HG02840 (cell line): ENCODE measurements at regions not wholly inside any gene's neighbourhood (a gene's known extent, or its start where the extent isn't known, plus 50 kb on each side); places are given as distances from the start of the nearest gene placed in this dataset.

Experiments used
- ATAC-seq: cut with Tn5 transposase; IDR thresholded peaks from one replicate; pipeline ENCODE4 v1.9.1; 2021; ENCODE audit warnings: mild to moderate bottlenecking, moderate library complexity, moderate number of reproducible peaks; ENCODE audit not compliant: unreplicated experiment, low FRiP score

DNA sequence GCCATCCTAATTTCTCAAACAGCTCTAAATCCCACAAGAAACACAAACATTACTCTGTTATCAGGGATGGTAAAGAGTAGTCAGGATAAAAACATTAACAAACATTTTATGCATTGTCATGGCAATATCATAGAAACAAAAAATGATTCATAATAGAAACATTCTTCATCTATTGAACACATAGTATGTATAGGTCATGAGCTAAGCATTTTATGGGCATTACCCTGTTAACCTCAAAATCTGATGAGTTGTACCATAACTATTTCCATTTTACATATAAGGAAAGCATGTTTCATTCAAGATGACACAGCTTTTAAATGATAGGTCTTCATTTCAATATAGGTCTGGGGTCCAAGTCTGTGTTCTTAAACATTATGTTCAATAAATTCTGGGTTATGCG is 344.9 kb downstream of the RND3 start:
- no peak for ATAC-seq

DNA sequence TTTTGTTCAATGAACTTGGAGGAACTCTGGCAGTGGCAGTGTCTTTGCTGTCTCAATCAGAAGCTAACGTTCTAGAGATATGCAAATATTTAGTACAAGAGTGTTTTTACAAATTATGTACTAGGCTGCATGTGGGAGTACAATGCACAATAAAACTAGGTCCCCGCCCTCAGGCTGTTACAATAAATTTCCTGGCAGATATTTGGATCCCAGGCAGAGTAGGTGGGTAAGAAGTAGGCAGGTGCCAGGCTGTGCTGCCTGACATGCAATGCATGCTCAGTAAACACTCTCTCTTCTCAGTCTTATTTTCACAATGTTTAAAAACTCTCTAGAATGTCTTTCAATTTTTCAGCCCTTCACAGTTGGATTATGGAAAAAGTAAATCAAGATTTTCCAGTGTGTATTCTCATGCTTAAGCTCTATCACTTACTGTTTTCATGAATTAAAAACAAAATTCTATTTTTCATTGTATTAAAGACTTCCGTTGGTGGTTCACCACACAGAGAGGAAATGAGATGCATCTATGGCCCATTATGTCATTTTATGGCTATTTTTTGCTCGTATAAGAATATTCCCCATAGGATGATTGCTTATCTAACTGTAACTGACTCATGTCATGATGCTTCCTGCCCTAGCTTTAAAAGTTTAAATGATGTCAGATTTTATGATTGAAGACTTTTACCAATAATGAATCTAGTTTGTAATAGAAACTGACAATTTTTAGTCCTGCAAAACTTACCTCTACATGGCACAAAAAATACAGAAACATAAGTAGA is 346.1 kb downstream of the RND3 start:
- no peak for ATAC-seq

DNA sequence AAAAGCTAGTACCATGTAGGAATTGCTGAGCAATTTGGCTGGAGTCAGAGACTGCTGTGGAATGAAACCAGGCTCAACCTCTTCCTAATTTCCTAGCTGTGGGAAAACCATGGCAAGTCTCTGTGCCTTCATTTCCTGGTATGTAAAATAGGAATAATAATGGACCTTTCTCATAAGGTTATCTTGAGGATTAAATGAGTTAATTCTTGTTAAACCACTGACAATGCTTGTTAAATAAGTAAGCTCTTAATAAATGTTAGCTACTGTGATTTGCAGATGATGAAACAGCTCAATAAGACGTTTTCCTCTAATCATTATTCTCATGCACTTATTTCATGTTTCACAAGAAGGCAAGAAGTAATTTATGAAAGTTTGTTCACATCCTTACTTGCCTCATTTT is 346.7 kb downstream of the RND3 start:
- ATAC-seq, result no peak

- no peak for ATAC-seq
Measured at GRCh38 chr2:150138587-150138986, 348.9 kb downstream of the RND3 start.

DNA sequence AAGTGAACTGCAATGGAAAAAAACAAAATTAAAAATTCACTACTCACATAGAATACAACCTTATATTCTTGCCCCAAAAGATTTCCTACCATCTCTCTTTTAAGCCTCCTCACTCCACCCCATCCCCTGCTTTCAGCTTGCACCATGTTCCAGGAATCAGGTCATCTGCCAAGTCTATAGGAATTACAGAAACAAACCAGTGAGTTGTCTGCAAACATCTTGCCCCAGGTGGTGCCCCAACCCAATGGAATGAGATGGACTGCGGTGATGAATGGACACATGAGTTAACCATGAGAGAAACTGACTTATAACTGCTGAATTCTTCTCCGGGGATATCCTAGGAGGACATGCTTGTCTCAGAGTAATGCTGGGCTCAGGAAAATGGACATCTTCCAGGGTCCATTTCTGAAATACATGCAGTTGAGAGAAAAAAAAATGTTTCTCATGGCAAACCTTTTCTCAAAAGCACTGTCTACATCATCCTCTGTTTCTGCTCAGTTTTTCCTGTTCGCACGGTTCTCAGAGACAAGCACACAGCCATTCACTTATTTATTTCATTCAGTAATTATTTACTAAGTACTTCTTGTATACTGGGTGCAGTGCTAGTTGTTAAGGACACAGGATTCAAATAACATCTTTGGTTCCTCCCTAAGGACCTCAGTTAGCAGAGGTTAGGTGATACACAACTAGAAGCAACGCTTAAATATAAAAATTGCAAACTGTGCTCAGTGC is 350.0 kb downstream of the RND3 start:
- ATAC-seq, result no peak

- ATAC-seq, result no peak
Measured at GRCh38 chr2:150136893-150137292, 350.6 kb downstream of the RND3 start.

- no peak for ATAC-seq
Measured at GRCh38 chr2:150136401-150136800, 351.1 kb downstream of the RND3 start.

GRCh38 chr2:150135223-150135883 is 352.1 kb downstream of the RND3 start:
- no peak for ATAC-seq

- no peak for ATAC-seq
Measured at GRCh38 chr2:150134223-150134857, 353.1 kb downstream of the RND3 start.

DNA sequence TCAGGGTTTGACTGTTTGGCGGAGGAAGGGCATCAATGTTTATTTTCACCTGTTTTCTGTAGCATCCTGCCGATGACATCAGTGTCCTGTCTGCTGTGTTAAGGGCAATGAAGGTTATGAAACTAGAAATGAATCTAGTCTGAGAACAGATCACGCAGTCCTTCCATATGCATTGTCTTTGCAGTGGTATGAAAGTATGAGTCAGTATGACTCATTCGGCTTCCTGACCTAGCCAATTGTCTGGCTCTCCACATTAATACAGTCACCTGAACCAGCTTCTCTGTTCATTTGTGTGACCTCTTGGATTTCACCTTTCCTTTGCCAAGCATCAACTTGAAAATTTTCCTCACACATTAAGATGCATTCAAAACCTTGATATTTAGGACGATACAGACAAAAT is 353.8 kb downstream of the RND3 start:
- ATAC-seq, result no peak

DNA sequence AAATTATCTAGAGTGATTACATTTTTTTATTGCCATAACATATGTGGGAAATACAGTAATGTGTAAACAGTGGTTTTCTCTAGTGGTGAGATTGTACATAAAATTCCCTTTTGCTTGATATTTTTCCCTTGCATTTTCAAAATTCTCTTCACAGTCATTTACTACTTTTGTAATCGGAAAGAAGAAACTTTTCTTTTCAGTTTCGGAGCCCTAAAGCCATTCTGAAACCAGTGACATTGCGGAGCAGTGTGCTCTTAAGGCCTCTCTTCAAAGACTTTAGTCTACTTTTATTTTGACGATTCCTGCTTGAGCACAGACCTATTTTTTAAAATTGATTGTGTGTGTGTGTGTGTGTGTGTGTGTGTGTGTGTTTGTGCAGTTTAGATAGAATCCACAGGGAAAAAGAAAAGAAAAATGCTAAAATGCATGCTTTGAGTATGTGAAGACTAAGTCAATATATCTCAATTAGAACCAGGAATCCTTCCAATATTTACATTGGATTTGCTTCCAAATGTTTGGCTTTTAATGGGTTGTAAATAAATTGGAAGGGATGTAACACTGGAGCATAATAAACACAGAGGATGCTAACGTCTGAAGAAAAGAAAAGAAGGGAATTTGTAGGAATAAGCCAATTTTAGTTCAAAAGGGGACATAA is 357.4 kb downstream of the RND3 start:
- ATAC-seq, result no peak

DNA sequence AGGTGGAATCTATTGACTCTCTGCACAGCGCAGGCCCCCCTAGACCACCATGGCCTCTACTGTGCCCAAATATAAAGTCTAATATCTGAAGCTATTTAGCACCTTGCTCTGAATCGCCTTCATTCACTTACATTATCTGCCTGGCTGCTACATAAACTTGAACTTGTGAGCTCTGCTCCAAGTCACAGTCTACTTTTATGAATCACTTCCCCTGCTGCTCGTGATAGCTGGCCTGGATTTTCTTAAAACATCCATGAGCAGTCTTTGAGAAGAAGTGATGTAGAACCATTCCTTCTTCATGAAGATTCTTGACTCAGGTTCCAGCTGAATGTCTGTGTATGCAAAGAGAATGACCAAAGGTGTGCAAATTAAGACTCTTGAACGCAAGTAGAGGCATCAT is 359.5 kb downstream of the RND3 start:
- ATAC-seq, result no peak

DNA sequence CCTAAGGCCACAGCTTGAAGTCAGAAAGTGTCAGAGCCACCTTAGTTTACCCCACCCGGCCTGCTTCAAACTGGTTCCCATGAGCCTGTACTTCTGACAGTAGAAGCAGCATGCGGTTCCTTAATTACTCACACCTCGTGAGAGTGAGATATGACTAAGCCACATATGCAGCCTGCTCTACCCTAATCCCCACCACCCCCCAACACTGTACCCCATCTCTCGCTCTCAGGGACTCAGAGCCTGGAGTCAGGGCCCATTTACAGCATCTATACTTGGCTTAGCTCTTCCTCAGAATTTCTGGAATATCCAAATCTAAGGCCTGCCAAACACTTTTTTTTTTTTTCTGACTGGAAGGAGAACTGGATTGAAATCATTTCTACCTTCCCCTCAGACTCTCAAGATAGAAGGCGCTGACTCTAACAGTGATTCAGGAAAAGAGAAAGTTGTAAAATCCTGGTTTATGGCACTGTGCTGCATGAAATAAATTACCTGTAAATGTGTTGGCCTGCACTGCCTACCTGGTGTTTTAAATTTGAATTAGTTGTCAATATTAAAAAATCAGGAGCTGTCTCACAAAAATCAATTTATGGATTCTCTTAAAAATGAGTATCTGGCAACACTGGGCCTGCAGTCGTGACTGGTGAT is 360.0 kb downstream of the RND3 start:
- no peak for ATAC-seq

DNA sequence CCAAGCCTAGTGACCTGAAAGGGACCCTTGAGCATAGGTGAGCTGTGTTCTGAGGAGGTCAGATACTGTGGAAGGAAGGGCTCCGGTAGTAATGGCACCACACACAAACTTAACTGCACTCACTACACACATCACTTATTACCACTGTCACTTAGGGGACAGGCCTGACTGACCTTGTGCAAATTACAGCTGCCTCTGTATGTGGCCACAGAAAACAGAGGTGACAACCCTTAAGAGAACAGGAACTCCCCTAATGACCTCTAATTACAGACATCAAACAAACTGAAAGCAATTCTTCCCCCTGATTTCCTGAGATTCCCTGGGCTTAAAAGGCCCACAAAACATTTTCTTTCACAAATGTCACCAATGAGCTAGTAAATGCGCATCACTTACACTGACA is 360.6 kb downstream of the RND3 start:
- ATAC-seq, result no peak

DNA sequence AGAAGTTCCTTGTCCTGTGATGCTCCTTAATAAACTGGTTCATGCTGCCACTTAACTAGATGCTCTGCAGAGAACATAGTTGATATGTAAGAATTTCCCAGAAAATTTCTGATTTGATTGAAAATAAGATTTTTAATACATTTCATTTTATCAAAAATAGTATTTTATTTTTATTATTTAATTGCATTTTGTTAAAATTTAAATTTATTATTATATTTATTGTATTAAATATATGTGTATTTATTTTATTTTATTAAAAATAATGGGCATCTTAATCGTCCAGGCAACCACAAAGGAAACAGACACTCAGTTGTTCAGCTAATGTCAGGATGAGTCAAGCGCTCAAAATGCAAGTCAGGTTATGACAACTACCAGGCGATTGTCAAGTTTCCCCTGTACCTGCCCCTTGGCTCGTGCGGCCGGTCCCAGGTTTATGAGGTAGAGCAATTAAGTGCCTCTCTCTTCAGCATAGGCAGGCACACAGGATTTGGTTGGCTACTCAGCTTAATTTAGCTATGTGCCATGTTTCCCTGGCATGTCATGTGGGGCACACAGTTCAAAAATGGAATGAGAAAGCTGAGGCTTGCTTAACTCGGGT is 361.2 kb downstream of the RND3 start:
- ATAC-seq, result no peak

GRCh38 chr2:150125708-150126107 is 361.8 kb downstream of the RND3 start:
- ATAC-seq, result no peak

- ATAC-seq, result no peak
Measured at GRCh38 chr2:150125188-150125587, 362.3 kb downstream of the RND3 start.

GRCh38 chr2:150124739-150125138 is 362.7 kb downstream of the RND3 start:
- no peak for ATAC-seq

DNA sequence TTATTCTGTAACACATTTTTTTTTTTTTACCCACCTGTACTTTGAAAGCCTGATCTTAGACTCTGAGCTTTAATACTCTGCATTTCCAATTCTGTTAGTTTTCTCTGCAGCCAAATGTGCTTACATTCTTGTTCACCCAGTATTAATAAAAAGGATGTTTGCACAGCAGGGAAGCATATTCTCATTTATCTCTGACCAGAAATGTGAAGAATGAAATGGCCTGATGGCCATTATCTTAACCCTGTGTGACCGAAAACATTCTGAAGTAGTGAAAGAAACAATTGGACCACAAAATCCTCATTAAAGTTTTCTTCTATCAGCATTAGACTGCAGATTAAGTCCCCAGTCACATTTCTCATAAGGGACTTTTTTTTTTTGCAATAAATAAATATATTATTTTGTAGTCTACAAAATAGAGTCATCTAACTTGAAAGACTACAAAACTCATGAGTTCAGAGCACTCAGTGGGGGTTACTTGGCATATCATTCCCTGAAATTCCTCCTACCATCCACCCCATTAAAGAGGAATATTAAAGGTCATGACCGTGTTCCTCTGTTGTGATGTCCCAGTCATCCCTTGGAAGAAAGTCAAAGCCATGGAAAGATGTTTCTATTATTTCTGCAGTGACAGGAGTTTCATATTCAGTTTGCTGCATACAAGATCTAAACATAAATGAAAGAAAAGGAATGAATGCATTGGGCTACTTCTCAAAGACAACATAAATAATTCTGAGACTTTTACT is 364.4 kb downstream of the RND3 start:
- no peak for ATAC-seq
